ENCODE measurements at regions not wholly inside any gene's neighbourhood (a gene's known extent, or its start where the extent isn't known, plus 50 kb on each side); places are given as distances from the start of the nearest gene placed in this dataset.

GRCh38 chr17:72004611-72005331 is 116.0 kb upstream of the SOX9 start:
- no peak overlapping the region for H3K27ac ChIP-seq
- no peaks in the 10 kb centered on the region for H3K27me3 ChIP-seq
- H3K4me1 ChIP-seq: no peaks in the 10 kb centered on the region
- no peaks in the 10 kb centered on the region for H3K36me3 ChIP-seq
- H3K4me3 ChIP-seq: no peak overlapping the region
- TF ChIP-seq CTCF (IDR thresholded peaks at IDR 0.05) (no peak), POLR2A (IDR thresholded peaks at IDR 0.05) (no peak), POLR2AphosphoS5 (IDR thresholded peaks at IDR 0.05; ENCODE audit: insufficient read depth in 1 of 2, low read depth in 1 of 2) (no peak)
- intact Hi-C loops (cut with DNase I): no loop called here
- H3K9me3 ChIP-seq: no peaks in the 10 kb centered on the region
- DNase-seq (ENCODE audit: extremely low spot score in 2 of 2): no peak

GRCh38 chr17:72005332-72006163 is 115.3 kb upstream of the SOX9 start:
- no peak for TF ChIP-seq POLR2A (IDR thresholded peaks at IDR 0.05)
- TF ChIP-seq POLR2AphosphoS5 (IDR thresholded peaks at IDR 0.05; ENCODE audit: insufficient read depth in 1 of 2, low read depth in 1 of 2): no peak
- no peak for TF ChIP-seq CTCF (IDR thresholded peaks at IDR 0.05)
- Histone ChIP-seq H3K36me3 (no peaks in the 10 kb centered on the region), H3K27me3 (no peaks in the 10 kb centered on the region), H3K9me3 (no peaks in the 10 kb centered on the region), H3K27ac (no peak overlapping the region), H3K4me1 (no peaks in the 10 kb centered on the region), H3K4me3 (no peak overlapping the region)
- no peak for DNase-seq (ENCODE audit: extremely low spot score in 2 of 2)
- intact Hi-C loops (cut with DNase I): no loop called here

- TF ChIP-seq POLR2A (IDR thresholded peaks at IDR 0.05): no peak
- TF ChIP-seq CTCF (IDR thresholded peaks at IDR 0.05): no peak
- TF ChIP-seq POLR2AphosphoS5 (IDR thresholded peaks at IDR 0.05; ENCODE audit: insufficient read depth in 1 of 2, low read depth in 1 of 2): no peak
- Histone ChIP-seq H3K4me3 (no peak overlapping the region), H3K27me3 (no peaks in the 10 kb centered on the region), H3K4me1 (no peaks in the 10 kb centered on the region), H3K36me3 (no peaks in the 10 kb centered on the region), H3K9me3 (no peaks in the 10 kb centered on the region), H3K27ac (no peak overlapping the region)
- DNase-seq (ENCODE audit: extremely low spot score in 2 of 2): no peak
- intact Hi-C loops (cut with DNase I): no loop called here
These were observed 112.5 kb upstream of the SOX9 start for GRCh38 chr17:72008236-72008876.

GRCh38 chr17:72011561-72011960 is 109.3 kb upstream of the SOX9 start:
- Histone ChIP-seq H3K9me3 (no peaks in the 10 kb centered on the region), H3K4me1 (no peaks in the 10 kb centered on the region), H3K36me3 (no peaks in the 10 kb centered on the region), H3K4me3 (no peak overlapping the region), H3K27me3 (no peaks in the 10 kb centered on the region), H3K27ac (no peak overlapping the region)
- intact Hi-C loops (cut with DNase I): no loop called here
- DNase-seq (ENCODE audit: extremely low spot score in 2 of 2): no peak
- no peak for TF ChIP-seq POLR2AphosphoS5 (IDR thresholded peaks at IDR 0.05; ENCODE audit: insufficient read depth in 1 of 2, low read depth in 1 of 2)
- TF ChIP-seq CTCF (IDR thresholded peaks at IDR 0.05): no peak
- no peak for TF ChIP-seq POLR2A (IDR thresholded peaks at IDR 0.05)

All from vagina (tissue), 2 donors.